NCI-H69 (cell line): ENCODE measurements at regions not wholly inside any gene's neighbourhood (a gene's known extent, or its start where the extent isn't known, plus 50 kb on each side); places are given as distances from the start of the nearest gene placed in this dataset.

Experiments used
- DNase-seq: peaks from one replicate; lab custom pipeline; 2025; lab: John Stamatoyannopoulos, UW

DNA sequence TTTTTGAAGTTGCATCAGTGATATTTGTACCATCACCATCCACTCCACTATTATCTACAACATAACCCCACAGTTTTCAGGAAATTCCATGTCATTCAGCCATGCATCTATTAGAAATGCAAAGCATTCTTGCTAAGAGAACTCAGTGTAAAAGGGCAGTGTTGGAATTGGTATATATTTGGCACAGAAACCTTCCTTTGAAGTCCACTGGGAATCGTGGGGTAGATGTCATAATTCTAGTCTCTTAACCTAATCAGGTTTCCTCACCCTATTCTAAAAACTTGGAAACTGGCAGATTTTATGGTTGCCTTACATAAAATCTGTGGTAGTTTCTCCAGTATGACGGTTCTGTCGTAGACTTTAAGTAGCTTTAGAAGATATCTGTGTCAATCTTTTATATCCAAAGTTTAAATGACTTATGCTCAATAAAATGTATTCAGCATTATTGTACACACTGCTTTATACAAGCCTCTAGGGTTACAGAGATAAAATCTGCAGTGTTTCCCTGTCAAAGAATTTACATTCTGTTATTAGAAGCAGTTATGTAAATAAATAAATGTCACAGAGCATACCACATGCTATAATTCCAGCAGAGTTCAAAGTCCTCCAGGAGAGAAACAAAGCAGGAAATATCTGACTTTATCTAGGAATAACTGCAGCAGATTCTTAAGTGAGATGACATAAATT lies 704.4 kb upstream of the CELF2 start:
- DNase-seq, result no peak

DNA sequence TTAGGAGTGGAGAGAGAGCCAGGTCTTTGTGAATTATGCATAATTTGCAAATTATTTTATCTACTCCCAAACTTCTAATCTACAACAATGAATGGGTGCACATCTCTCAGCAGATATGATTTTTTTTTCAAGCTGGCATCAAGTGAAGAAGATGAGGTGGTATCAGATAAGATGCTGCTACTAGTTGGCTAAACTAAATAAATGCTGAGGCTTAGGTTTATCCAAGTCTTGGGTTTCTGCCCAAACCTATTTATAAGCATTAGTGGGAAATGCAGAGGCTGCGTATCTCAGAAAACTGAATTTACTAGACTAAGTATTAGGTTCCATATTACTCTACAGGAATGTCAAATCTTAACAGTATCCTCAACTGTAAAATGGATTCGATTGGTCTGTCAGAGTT lies 703.0 kb upstream of the CELF2 start:
- DNase-seq, result no peak

DNA sequence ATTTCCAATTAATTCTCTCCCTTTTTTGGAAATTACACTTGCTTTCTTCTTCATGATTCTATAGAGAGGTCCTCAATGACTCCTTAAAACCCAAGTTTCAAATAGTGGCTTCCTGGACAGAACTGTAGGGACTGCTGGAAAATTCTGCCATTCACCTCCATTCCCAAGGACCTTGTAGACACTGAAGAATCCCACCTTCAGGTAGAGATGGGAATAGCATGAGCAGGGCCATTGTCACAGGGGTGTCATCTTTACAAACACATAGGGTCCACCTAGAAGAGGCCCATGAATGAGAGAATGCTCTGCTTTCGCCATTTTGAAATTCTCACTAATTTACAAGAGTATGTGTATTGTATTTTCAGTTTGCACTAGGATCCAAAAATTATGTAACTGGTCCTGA lies 701.7 kb upstream of the CELF2 start:
- DNase-seq, result no peak

DNA sequence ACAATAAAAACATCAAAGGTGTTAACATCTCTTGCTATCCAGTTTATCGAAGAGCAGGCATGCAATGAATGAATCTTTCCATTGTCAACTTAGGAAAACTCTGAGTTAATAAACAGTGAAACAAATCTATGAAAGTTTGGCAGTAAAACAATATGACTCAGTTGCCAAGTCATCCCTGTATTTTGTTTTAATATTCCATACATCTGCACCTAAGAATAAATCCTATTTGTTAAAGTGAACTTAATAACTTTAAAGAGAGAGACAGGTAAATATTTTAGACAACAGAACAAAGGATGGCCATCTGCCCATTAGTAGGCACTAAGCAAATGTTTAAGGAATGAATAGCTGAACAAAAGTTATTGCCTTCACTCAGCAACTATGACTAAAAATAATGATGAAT lies 700.5 kb upstream of the CELF2 start:
- DNase-seq, result no peak

DNA sequence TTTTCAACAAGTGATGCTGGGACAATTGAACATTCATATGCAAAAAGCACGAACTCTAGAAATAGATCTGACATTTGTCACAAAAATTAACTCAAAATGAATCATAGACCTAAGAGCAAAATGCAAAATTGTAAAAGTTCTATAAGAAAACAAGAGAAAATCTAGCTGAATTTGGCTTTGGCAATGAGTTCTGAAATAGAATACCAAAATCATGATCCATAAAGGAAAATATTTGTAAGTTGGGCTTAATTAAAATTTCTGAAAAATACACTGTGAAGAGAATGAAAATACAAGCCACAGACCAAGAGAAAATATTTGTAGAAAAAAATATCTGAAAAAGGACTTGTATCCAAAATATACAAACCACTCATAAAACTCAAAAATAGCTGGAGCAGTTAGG lies 698.8 kb upstream of the CELF2 start:
- DNase-seq, result no peak

DNA sequence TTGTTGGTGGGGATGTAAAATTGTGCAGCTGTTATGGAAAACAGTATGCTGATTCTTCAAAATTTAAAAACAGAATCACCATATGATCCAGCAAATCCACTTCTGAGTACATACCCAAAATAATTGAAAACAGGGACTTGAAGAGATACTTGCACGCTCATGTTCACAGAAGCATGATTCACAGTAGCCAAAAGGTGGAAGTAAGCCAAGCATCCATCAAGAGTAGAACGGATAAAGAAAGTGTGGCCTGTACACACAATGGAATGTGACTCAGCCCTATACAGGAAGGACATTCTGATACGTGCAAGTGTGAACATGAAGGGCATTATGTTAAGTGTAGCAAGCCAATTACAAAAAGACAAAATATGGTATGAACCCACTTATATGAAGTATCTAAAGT lies 696.7 kb upstream of the CELF2 start:
- no peak for DNase-seq

DNA sequence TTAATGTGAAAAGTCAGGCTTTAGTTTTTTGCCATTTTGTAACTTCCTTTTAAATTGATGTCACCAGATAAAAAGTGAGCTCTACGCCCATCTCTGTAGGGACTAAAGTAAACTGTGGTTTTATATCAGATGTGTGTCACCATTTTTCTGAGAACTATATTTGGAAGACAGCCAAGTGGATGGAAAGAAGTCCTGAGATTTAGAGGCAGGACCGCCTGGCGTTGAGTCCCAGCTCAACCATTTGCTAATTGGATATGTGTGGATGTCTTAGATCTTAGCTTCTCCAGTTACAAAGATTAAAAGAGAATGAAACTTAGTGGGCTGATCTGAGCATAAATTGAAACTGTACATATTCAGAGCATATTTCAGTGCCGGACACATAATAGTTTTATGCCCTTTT lies 691.6 kb upstream of the CELF2 start:
- DNase-seq, result no peak

DNA sequence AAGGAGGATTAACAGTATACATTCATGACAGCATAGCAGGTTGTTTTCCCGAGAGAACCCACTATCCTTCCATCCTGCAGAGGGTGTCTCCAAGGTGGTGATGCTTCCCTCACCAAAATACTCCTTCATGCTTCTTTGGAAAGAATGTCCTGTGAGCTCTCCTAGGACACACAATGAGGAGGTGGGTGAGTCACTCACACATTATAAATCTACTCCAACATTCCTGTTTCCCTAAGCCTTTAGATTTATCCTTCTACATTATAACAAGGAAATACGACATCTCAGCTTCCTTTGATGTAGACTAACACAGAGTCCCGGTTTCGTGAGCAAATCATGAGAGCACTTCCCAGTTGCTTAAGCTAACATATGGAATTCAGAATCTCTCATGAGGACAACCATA lies 689.7 kb upstream of the CELF2 start:
- no peak for DNase-seq

DNA sequence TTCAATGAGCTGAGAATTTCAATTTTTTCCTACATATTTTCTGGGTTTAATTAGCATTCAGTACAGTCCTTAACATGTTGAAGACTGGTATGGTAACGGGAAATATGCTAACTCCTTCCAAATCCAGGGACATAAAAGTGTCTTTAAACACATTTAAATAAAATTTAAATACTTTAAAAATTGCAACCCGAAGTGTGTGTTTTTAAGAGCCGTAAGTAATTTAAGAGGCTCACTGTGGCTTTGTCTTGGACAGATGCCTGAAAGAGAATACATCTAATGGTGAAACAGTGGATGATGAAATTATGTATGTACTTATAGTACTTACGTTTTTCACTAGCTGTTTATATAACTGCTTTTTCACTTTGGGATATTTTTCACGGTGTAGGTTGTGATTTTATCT lies 687.3 kb upstream of the CELF2 start:
- no peak for DNase-seq

DNA sequence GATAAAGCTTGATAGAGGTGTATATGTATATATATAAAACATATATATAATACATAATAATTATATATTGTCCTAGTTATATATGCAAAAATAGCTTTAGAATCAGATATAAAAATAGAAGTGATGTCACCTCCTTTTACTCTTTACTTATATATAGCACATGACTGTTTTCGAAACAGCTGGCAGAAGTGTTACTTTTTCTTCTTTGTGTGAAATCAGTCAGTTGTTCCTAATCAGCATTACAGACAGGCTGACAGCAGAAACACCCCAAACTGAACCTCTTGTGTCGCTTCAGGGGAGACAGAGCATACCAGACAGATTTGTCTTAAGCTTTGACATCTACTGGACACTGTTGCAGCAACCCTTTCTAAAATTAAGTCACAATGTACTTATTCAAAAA lies 684.9 kb upstream of the CELF2 start:
- DNase-seq, result no peak

DNA sequence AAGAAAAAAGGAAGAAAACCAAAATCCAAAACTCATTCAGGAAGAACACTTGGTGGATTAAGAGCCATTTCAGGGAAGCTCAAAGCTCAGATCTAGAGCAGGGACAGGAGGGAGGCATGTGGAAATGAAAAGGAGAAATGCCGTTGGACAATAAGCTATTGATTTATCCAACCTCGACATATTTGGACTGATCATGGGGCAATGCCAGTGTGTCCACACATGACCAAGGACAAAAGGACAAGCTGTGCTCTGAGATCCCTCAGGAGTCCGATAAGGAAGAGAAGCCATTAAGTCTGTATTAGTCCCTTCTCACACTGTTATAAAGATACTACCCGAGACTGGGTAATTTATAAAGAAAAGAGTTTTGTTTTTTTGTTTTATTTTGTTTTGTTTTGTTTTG lies 684.0 kb upstream of the CELF2 start:
- DNase-seq, result no peak

DNA sequence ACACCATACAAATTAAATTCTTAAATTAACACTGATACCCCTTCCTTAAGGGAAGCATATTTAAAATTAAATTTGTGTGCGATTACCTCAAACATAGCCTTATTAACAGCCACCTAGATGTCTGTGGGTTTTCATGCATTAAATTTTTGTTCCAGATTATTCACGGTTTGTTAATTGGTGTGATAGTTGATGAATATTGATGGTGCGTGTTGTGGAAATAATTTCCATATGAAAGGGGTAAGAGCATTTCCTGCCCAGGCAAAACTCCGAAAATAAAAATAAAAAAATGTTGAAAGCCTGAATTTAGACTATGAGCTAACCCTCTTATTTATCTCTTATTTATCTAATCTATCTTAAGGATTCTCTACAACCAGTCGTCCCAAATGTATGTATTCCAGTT lies 679.3 kb upstream of the CELF2 start:
- no peak for DNase-seq

DNA sequence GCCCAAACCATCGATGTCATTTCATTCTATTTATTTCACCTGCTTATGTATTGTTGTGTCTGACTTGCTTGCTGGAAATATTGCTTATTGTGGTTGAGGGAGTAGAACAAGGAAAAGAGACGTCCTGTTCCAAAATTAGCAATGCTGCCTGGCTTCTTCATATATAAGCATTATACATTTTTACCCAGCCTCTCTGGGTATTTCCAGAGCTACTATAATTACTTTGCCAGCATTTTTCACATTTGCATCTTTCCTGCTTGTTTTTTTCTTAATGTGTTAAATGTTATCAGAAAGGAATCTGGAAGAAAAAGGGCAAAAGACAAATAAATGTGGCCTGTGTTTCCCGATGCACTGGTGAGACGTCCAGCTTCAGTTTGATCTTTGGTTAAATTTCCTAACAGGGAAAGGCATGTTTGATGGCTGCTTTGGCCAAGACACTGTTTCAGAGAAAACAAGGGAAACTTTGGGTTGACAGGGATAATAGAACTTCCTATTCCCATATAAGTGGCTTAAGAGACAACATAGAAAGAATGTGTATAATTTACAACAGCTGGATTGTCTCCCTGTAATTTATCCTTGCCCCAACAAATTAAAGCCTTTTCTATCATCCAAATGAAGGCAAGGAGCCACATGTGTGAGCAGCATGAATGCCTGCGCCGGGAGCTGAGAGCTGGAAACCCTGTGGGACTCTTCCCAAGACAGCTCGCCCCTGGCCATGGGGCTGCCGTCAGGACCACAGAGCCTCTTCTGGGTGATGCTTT lies 671.1 kb upstream of the CELF2 start:
- no peak for DNase-seq

DNA sequence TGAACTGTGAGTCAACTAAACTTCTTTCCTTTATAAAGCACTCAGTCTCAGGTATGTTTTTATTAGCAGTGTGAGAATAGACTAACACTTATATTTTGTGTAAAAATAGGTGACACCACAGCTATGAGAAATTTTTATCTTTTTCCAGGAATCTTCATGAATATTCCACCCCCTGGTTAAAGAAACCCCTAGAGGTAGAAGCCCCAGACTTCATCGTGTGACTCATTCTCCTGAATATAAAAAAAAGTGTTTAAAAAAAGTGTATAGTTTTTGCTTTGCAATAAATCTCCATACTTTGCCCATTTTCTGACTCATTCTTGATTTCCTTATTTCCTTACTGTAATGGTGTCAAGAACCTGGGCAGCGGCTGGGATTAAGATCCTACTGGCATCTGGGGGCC lies 667.6 kb upstream of the CELF2 start:
- no peak for DNase-seq

DNA sequence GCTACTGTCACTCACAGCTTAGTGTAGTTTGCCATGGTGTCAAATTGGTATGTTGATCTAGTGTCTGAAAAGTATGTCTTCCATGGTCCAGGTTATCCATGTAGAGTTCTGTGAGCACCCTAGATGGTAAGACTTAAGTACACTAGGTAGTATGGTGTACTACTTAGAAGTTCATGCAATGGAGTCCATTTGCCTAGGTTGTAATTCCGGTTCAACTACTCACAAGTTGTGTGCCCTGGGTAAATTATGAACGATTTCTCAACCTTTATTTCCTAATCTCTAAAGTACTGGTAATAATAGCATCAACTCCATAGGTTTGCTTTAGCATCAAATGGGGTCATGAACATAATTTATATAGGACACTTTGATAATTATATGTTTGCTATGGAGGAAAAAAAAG lies 666.2 kb upstream of the CELF2 start:
- DNase-seq, result no peak

DNA sequence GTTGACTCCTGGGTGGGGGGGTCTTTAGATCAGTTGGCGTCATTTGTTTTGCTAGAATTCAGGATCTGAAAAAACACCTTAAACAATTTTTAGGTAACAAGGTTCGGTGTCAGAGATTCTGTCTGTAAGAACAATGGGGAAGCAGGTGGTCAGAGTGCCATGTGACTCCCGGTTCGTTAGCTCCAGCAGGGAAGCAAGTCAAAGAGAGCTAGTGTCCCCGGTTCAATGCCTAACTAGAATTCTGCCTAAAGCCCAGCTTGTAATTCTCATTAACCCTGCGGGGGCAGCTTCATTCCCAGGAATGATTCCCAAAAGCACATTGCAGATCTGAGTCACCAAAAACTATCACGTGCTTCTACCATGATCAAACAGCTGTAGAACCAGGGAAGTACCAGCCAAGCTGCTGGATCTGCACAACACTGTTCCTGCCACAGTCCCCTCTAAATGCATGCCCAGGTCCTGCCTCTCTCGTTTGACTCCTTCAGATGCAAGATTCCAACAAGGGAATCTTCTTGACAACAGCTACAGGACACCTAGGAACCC lies 664.3 kb upstream of the CELF2 start:
- no peak for DNase-seq

DNA sequence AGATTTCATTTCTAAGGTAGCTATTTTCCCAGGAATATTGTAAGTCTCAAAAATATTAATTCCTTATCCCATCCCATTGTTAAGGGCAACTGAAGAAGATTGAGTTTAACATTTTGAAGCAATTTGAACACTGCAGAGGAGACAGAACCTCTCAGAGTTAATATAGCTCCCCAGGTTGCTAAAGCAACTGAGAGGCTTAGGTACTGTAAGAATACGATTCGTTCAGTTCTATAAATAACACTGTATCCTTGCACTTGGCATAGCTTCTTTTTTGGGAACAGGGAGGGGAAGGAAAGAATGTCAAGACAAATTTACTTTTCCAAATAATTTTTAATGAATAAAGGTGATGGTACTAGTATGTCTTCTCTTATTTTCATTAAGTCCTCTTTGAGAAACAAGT lies 658.4 kb upstream of the CELF2 start:
- DNase-seq, result no peak

DNA sequence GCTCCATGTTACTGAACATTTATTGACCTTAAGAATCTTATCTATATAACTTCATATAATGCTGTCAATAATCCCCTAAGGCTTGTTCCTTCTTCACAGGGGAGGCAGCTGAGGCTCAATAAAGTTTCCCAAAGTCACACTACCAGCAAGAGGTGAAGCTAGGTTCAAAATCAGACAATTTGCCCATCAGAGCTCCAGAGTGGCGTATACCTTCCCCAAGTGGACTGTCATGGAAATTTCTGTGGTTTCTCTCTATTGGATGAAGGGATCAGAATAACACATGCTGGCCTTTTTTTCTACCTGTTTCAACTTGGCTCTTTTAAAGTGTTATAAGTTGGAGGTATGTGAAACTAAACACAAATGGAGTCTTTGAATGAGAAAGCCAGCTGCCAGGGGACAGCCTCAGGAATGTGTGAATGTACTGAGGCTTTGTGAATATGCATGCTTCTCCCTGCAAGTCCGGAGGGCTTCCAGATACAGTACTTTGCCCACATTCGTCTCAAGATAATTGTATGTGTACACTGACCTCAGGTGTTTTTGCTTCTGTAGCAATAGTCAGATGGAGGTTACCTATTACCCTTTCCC lies 656.3 kb upstream of the CELF2 start:
- no peak for DNase-seq

DNA sequence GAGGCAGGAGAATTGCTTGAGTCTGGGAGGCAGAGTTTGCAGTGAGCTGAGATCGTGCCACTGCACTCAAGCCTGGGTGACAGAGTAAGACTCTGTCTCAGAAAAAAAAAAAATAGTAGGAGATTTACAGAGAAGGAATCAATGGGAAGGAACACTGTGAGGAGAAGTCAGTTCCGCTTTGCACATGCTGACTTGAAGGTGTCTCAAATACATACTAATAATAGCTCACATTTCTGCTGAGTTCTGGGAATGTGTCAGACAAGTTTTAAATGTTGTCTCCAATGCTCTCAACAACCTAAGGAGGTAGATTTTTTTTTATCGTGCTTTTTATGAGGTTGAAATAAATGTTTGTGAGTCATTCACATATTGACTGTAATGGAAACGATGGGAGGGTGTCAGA lies 654.9 kb upstream of the CELF2 start:
- no peak for DNase-seq

DNA sequence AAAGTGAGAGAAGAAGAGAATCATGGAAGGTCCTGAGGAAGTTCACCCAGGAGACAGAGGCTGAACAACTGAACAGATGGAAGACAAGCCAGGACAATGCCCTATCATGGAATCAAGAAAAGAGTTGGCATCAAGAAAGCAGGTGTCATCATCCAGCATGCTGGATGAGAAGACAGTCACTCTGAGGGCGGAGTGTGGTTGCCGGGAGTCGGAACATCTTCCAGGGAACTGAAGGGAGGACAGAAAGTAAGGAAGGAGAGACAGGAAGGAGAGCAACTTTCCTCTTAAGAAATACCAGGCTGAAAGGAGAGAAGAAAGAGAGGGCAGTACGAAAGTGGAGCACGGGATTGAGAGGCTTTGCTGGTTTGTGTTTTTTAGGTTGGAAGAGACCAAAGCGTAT lies 654.5 kb upstream of the CELF2 start:
- DNase-seq, result no peak

DNA sequence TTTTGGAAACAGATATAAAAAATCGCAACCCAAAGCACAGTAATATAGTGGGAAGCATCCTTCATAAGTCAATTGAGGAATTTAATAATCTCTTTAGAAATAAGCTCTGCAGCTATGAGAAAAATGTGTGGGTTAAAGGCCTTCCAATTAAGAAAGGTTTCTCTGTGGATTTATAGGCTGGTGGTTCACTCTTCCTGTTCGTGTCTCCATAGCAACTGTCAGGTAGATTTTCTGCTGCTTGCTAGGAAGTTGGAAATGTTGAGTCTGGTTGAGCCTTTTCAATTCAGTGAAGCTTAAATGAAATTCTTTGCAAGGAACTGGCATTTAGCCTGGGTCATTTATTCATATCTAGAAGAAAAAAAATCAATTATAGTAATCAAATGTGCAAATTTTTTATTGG lies 652.8 kb upstream of the CELF2 start:
- no peak for DNase-seq

DNA sequence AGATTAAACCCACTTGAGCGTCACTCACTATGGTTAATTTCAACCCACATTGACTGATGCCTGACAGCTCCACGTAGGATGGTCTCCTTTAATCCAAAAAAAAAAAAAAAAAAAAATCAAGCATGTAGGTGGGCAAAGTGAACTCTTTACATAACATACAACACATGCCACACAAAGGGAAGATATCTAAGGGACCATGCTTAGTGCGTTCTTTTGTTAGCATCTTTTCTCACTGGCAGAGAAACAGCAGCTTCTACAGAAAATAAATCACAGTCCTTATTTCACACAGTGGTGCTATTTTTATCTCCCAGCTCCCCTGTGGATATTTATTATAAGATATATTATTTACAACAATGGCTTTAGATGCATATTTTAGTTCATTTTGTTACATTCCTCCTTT lies 652.0 kb upstream of the CELF2 start:
- DNase-seq, result no peak

DNA sequence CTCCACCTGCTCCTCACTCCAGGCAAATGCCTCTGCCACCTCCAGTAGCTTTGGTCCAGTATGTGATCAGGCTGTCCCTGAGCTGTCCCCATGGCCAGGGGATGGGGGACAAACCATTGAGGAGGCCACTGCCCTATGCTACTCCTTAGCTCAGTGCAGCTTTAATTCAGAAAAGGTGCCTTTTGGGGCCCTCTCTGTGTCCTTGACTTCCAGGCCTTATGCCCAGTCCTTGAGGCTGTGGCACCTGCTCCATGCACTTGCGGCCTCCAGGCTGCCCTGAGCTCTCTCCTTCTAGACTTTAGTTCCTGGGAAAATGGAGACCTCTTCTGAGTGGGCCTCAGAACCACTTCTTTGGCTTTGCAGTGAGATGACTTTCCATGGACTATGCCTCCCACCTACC lies 650.8 kb upstream of the CELF2 start:
- DNase-seq, result no peak
